ENCODE measurements at regions not wholly inside any gene's neighbourhood (a gene's known extent, or its start where the extent isn't known, plus 50 kb on each side); places are given as distances from the start of the nearest gene placed in this dataset.

DNA sequence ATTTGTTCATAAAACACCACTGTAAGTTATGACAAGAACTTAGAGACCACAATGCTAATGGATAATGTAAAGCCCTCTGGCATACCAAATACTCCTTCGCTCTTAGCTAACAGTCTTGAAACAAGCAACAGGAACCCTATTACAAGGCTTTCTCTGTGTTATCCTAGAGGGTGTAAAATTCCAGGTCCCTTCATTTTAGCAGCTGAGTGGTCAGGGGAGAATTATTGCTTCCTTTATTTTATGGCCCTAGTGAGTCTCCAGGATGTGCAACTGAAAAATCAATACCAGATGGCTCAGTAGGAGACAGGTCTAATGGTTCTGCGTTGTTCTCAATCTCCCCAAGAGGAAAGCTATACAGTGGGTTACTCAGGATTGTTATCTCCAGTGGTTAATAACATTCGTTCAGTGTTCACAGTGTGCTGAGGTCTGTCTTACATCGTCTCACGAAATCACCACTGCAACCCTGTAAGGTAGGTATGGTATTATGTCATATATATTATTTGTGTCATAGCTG is 172.7 kb upstream of the CNOT2 start (continued):
- TF ChIP-seq POLR2AphosphoS5 (IDR thresholded peaks at IDR 0.05; ENCODE audit: low read depth) (no peak), JUNB (IDR thresholded peaks at IDR 0.05; ENCODE audit: unreplicated experiment) (no peak), ZNF114 (CRISPR knock-in tag; IDR thresholded peaks at IDR 0.05) (no peak)

DNA sequence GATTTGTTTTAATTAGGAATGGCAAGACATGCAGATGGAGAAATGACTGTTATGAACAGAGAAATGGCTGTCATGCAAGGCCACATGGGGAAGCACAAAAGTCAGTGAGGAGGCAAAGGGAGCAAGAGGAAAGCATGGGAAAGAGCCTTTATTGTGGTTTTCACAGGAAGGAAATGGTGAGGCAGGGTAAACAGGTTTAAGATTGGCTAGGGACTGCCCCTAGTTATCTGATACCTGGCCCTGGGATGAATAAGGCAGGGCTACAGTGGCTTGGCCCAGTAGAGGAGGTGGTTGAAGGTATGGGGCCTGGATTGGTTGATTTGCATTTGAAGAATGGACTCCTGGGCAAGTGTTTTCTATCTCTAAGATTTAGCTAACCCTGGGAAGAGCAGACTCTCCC is 168.7 kb upstream of the CNOT2 start:
- no peaks in the 10 kb centered on the region for H3K79me2 ChIP-seq (replicated peaks; ENCODE audit: insufficient read depth)
- no peaks in the 10 kb centered on the region; the same call in 2 of the 3 replicates for H3K36me3 Mint-ChIP-seq (ENCODE audit: low read depth)
- H3K4me1 ChIP-seq (ENCODE audit: insufficient read depth) = peaks cover 10% of the 10 kb centered on the region
- no peaks in the 10 kb centered on the region for H4K20me1 ChIP-seq (replicated peaks; ENCODE audit: insufficient read depth)
- H3K36me3 ChIP-seq (ENCODE audit: insufficient read depth) = no peaks in the 10 kb centered on the region
- DNase-seq (ENCODE audit: low spot score) (peak; percentile 8), ATAC-seq (peak; percentile 55)
- no peak overlapping the region for H3K27ac ChIP-seq (ENCODE audit: low read depth)
- no peak for TF ChIP-seq EZH2phosphoT487 (IDR thresholded peaks at IDR 0.05; ENCODE audit: unreplicated experiment)
- no peak for TF ChIP-seq CTCF (conservative IDR thresholded peaks at IDR 0.05; ENCODE audit: low read depth in 2 of 2)
- TF ChIP-seq STAT1 (IDR thresholded peaks at IDR 0.05; ENCODE audit: unreplicated experiment) = no peak
- TF ChIP-seq, protein P1, sequence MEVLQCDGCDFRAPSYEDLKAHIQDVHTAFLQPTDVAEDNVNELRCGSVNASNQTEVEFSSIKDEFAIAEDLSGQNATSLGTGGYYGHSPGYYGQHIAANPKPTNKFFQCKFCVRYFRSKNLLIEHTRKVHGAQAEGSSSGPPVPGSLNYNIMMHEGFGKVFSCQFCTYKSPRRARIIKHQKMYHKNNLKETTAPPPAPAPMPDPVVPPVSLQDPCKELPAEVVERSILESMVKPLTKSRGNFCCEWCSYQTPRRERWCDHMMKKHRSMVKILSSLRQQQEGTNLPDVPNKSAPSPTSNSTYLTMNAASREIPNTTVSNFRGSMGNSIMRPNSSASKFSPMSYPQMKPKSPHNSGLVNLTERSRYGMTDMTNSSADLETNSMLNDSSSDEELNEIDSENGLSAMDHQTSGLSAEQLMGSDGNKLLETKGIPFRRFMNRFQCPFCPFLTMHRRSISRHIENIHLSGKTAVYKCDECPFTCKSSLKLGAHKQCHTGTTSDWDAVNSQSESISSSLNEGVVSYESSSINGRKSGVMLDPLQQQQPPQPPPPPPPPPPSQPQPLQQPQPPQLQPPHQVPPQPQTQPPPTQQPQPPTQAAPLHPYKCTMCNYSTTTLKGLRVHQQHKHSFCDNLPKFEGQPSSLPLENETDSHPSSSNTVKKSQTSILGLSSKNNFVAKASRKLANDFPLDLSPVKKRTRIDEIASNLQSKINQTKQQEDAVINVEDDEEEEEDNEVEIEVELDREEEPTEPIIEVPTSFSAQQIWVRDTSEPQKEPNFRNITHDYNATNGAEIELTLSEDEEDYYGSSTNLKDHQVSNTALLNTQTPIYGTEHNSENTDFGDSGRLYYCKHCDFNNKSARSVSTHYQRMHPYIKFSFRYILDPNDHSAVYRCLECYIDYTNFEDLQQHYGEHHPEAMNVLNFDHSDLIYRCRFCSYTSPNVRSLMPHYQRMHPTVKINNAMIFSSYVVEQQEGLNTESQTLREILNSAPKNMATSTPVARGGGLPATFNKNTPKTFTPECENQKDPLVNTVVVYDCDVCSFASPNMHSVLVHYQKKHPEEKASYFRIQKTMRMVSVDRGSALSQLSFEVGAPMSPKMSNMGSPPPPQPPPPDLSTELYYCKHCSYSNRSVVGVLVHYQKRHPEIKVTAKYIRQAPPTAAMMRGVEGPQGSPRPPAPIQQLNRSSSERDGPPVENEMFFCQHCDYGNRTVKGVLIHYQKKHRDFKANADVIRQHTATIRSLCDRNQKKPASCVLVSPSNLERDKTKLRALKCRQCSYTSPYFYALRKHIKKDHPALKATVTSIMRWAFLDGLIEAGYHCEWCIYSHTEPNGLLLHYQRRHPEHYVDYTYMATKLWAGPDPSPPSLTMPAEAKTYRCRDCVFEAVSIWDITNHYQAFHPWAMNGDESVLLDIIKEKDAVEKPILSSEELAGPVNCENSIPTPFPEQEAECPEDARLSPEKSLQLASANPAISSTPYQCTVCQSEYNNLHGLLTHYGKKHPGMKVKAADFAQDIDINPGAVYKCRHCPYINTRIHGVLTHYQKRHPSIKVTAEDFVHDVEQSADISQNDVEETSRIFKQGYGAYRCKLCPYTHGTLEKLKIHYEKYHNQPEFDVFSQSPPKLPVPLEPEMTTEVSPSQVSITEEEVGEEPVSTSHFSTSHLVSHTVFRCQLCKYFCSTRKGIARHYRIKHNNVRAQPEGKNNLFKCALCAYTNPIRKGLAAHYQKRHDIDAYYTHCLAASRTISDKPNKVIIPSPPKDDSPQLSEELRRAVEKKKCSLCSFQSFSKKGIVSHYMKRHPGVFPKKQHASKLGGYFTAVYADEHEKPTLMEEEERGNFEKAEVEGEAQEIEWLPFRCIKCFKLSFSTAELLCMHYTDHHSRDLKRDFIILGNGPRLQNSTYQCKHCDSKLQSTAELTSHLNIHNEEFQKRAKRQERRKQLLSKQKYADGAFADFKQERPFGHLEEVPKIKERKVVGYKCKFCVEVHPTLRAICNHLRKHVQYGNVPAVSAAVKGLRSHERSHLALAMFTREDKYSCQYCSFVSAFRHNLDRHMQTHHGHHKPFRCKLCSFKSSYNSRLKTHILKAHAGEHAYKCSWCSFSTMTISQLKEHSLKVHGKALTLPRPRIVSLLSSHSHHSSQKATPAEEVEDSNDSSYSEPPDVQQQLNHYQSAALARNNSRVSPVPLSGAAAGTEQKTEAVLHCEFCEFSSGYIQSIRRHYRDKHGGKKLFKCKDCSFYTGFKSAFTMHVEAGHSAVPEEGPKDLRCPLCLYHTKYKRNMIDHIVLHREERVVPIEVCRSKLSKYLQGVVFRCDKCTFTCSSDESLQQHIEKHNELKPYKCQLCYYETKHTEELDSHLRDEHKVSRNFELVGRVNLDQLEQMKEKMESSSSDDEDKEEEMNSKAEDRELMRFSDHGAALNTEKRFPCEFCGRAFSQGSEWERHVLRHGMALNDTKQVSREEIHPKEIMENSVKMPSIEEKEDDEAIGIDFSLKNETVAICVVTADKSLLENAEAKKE (CRISPR knock-in tag; IDR thresholded peaks at IDR 0.05) = no peak
- no peak for TF ChIP-seq ZNF331 (CRISPR knock-in tag; IDR thresholded peaks at IDR 0.05; ENCODE audit: low read depth)
- TF ChIP-seq NANOG (IDR thresholded peaks at IDR 0.05; ENCODE audit: borderline replicate concordance) = no peak
- TF ChIP-seq POLR2AphosphoS5 (IDR thresholded peaks at IDR 0.05; ENCODE audit: low read depth) = no peak
- TF ChIP-seq CREB1 (CRISPR knock-in tag; IDR thresholded peaks at IDR 0.05; ENCODE audit: low read depth) = no peak
- TF ChIP-seq, protein P2, sequence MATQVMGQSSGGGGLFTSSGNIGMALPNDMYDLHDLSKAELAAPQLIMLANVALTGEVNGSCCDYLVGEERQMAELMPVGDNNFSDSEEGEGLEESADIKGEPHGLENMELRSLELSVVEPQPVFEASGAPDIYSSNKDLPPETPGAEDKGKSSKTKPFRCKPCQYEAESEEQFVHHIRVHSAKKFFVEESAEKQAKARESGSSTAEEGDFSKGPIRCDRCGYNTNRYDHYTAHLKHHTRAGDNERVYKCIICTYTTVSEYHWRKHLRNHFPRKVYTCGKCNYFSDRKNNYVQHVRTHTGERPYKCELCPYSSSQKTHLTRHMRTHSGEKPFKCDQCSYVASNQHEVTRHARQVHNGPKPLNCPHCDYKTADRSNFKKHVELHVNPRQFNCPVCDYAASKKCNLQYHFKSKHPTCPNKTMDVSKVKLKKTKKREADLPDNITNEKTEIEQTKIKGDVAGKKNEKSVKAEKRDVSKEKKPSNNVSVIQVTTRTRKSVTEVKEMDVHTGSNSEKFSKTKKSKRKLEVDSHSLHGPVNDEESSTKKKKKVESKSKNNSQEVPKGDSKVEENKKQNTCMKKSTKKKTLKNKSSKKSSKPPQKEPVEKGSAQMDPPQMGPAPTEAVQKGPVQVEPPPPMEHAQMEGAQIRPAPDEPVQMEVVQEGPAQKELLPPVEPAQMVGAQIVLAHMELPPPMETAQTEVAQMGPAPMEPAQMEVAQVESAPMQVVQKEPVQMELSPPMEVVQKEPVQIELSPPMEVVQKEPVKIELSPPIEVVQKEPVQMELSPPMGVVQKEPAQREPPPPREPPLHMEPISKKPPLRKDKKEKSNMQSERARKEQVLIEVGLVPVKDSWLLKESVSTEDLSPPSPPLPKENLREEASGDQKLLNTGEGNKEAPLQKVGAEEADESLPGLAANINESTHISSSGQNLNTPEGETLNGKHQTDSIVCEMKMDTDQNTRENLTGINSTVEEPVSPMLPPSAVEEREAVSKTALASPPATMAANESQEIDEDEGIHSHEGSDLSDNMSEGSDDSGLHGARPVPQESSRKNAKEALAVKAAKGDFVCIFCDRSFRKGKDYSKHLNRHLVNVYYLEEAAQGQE (IDR thresholded peaks at IDR 0.05; ENCODE audit: unreplicated experiment) = no peak
- TF ChIP-seq EZH2 (IDR thresholded peaks at IDR 0.05; ENCODE audit: low read depth, unreplicated experiment) = no peak
- TF ChIP-seq JUNB (IDR thresholded peaks at IDR 0.05; ENCODE audit: unreplicated experiment) = no peak
- TF ChIP-seq ZNF114 (CRISPR knock-in tag; IDR thresholded peaks at IDR 0.05) = no peak
- no peak for TF ChIP-seq ETS1 (IDR thresholded peaks at IDR 0.05)
- no peaks in the 10 kb centered on the region for H3K27me3 ChIP-seq (ENCODE audit: insufficient read depth)
- H2AFZ ChIP-seq = peak overlapping the region; percentile 67
- H3K4me3 Mint-ChIP-seq = no peak overlapping the region; the same call in 2 of the 3 replicates
- H3K4me3 ChIP-seq = no peak overlapping the region
- no peaks in the 10 kb centered on the region; the same call in 2 of the 3 replicates for H3K9me3 Mint-ChIP-seq
- peaks cover 20% of the 10 kb centered on the region for H3K4me1 Mint-ChIP-seq
- no peaks in the 10 kb centered on the region for H3K27me3 Mint-ChIP-seq (ENCODE audit: insufficient read depth, low read depth, poor library complexity)
- H3K9me2 ChIP-seq (ENCODE audit: insufficient read depth) = no peaks in the 10 kb centered on the region; the same call in none of the 2 replicates
- H3K27ac Mint-ChIP-seq = no peak overlapping the region
- H3F3A ChIP-seq (replicated peaks; ENCODE audit: low read depth) = no peaks in the 10 kb centered on the region
- no peak overlapping the region for H3K4me2 ChIP-seq
